ENCODE measurements at regions not wholly inside any gene's neighbourhood (a gene's known extent, or its start where the extent isn't known, plus 50 kb on each side); places are given as distances from the start of the nearest gene placed in this dataset.

- TF ChIP-seq CTCF (IDR thresholded peaks at IDR 0.05; ENCODE audit: insufficient read depth, low read length): no peak
- TF ChIP-seq POLR2AphosphoS5 (IDR thresholded peaks at IDR 0.05; ENCODE audit: low read depth): no peak
- no peak for TF ChIP-seq SPI1 (IDR thresholded peaks at IDR 0.05; ENCODE audit: borderline replicate concordance, low read depth)
- TF ChIP-seq REST (IDR thresholded peaks at IDR 0.05; ENCODE audit: insufficient replicate concordance, low read depth): no peak
Observed at GRCh38 chr2:160792837-160793236, 299.2 kb upstream of the RBMS1 start.
